Mesenchymal stem cell (in vitro differentiated cells and primary cell): ENCODE measurements at regions not wholly inside any gene's neighbourhood (a gene's known extent, or its start where the extent isn't known, plus 50 kb on each side); places are given as distances from the start of the nearest gene placed in this dataset.
A peak's percentile ranks its signal among the peaks of the same experiment; 100 is the strongest.

Experiments
- DNase-seq: peaks from one replicate; pipeline ENCODE4 v3.0.0-alpha.2; 2013
- H2AFZ ChIP-seq: one replicate; pipeline ENCODE4 v1.6.1; 2013; ENCODE audit warnings: low read depth, mild to moderate bottlenecking, control low read depth, inconsistent platforms, low read length, moderate library complexity
- H2AK5ac ChIP-seq: 2 replicates; pipeline ENCODE4 v1.6.1; 2013; ENCODE audit warnings: low read length, moderate library complexity, mild to moderate bottlenecking, inconsistent platforms; ENCODE audit not compliant: severe bottlenecking
- H2BK120ac ChIP-seq: one replicate; pipeline ENCODE4 v1.6.1; 2013; ENCODE audit warnings: low read depth, mild to moderate bottlenecking, inconsistent platforms, low read length, moderate library complexity
- H2BK12ac ChIP-seq, 2 experiments: one replicate each; pipeline ENCODE4 v1.6.1; 2013; ENCODE audit warnings: inconsistent platforms in 2 of 2, low read length in 2 of 2, mild to moderate bottlenecking in 2 of 2, moderate library complexity in 2 of 2, control low read depth in 1 of 2
- H2BK15ac ChIP-seq: one replicate; pipeline ENCODE4 v1.6.1; 2013; ENCODE audit warnings: mild to moderate bottlenecking, low read depth, inconsistent platforms; ENCODE audit not compliant: poor library complexity, severe bottlenecking
- H2BK5ac ChIP-seq: 2 replicates; pipeline ENCODE4 v1.6.1; 2013; ENCODE audit warnings: low read depth, mild to moderate bottlenecking, low read length, control low read depth, inconsistent platforms; ENCODE audit not compliant: poor library complexity, severe bottlenecking
- H3K14ac ChIP-seq, 2 experiments: one replicate each; pipeline ENCODE4 v1.6.1; 2013; ENCODE audit warnings: inconsistent platforms in 2 of 2, low read length in 2 of 2, control low read depth in 1 of 2, mild to moderate bottlenecking in 1 of 2, moderate library complexity in 1 of 2
- H3K18ac ChIP-seq, 2 experiments: one replicate each; pipeline ENCODE4 v1.6.1; 2013; ENCODE audit warnings: inconsistent platforms in 2 of 2, low read length in 2 of 2, control low read depth in 1 of 2, low read depth in 1 of 2, mild to moderate bottlenecking in 1 of 2
- H3K23ac ChIP-seq, 2 experiments: one replicate each; pipeline ENCODE4 v1.6.1; 2013; ENCODE audit warnings: inconsistent platforms in 2 of 2, low read length in 2 of 2, mild to moderate bottlenecking in 2 of 2, moderate library complexity in 2 of 2, control low read depth in 1 of 2
- H3K27ac ChIP-seq: 2 replicates; pipeline ENCODE4 v1.5.1; 2013; ENCODE audit warnings: mild to moderate bottlenecking, moderate library complexity, low read length, control low read depth, inconsistent platforms; ENCODE audit not compliant: poor library complexity, severe bottlenecking
- H3K27me3 ChIP-seq, 2 experiments: 2 replicates each; pipeline versions ENCODE4 v1.6.1 to v1.7.0; 2013; ENCODE audit warnings: low read length in 2 of 2, mild to moderate bottlenecking in 2 of 2, moderate library complexity in 2 of 2, control low read depth in 1 of 2, inconsistent platforms in 1 of 2; ENCODE audit not compliant: control insufficient read depth in 1 of 2, insufficient read depth in 1 of 2
- H3K36me3 ChIP-seq, 2 experiments: 2 replicates each; pipeline versions ENCODE4 v1.6.1 to v1.7.0; 2013; ENCODE audit warnings: low read length in 2 of 2, control low read depth in 1 of 2, inconsistent platforms in 1 of 2, low read depth in 1 of 2, mild to moderate bottlenecking in 1 of 2; ENCODE audit not compliant: insufficient read depth in 2 of 2, control insufficient read depth in 1 of 2
- H3K4ac ChIP-seq, 2 experiments: one replicate each; pipeline ENCODE4 v1.6.1; 2013; ENCODE audit warnings: inconsistent platforms in 2 of 2, low read length in 2 of 2, mild to moderate bottlenecking in 2 of 2, moderate library complexity in 2 of 2, control low read depth in 1 of 2, low read depth in 1 of 2
- H3K4me1 ChIP-seq: 2 replicates; pipeline ENCODE4 v1.6.1; 2013; ENCODE audit warnings: low read depth, low read length, control low read depth; ENCODE audit not compliant: control insufficient read depth, insufficient read depth
- H3K4me2 ChIP-seq: 2 replicates; pipeline ENCODE4 v1.6.1; 2013; ENCODE audit warnings: low read length, mild to moderate bottlenecking, inconsistent platforms; ENCODE audit not compliant: poor library complexity, severe bottlenecking
- H3K4me3 ChIP-seq, 2 experiments: 2 replicates each; pipeline versions ENCODE4 v1.5.1 to v1.7.0; 2013; ENCODE audit warnings: low read length in 2 of 2, mild to moderate bottlenecking in 2 of 2, control low read depth in 1 of 2, low read depth in 1 of 2; ENCODE audit not compliant: insufficient read depth in 1 of 2
- H3K79me1 ChIP-seq: replicated peaks from 2 replicates; pipeline ENCODE4 v1.6.1; 2013; ENCODE audit warnings: mild to moderate bottlenecking, control low read depth, low read length, inconsistent platforms; ENCODE audit not compliant: poor library complexity, severe bottlenecking
- H3K9ac ChIP-seq: 2 replicates; pipeline ENCODE4 v1.7.0; 2013; ENCODE audit warnings: mild to moderate bottlenecking, low read length, moderate library complexity
- H3K9me3 ChIP-seq: 2 replicates; pipeline ENCODE4 v1.7.0; 2013; ENCODE audit warnings: mild to moderate bottlenecking, low read length; ENCODE audit not compliant: control insufficient read depth
- H4K8ac ChIP-seq: one replicate; pipeline ENCODE4 v1.6.1; 2013; ENCODE audit warnings: inconsistent platforms, mild to moderate bottlenecking, low read length, moderate library complexity
- H4K91ac ChIP-seq: one replicate; pipeline ENCODE4 v1.6.1; 2013; ENCODE audit warnings: mild to moderate bottlenecking, low read length, inconsistent platforms
- whole genome bisulfite sequencing: methylation state at CpG from one replicate; pipeline ENCODE4 v1.1.7; 2013; ENCODE audit warnings: mixed read lengths; 5-methylcytosine and 5-hydroxymethylcytosine counted together

GRCh38 chr20:4069751-4070150, 54.4 kb upstream of the RNF24 start:
- H4K8ac ChIP-seq = no peak overlapping the region
- H3K27me3 ChIP-seq = peaks cover 0 to 6% of the 10 kb centered on the region in 2 experiments
- 73% methylated on average over 2 of the region's 2 CpGs for WGBS
- H3K9ac ChIP-seq = peak overlapping the region; percentile 34
- H3K27ac ChIP-seq = no peak overlapping the region
- peak; percentile 63 for DNase-seq
- H3K18ac ChIP-seq = no peak overlapping the region
- H4K91ac ChIP-seq = peak overlapping the region; percentile 80
- H3K9me3 ChIP-seq = no peaks in the 10 kb centered on the region
- no peak overlapping the region for H3K4me2 ChIP-seq
- H2BK15ac ChIP-seq = no peak overlapping the region
- H2BK12ac ChIP-seq = peak overlapping the region; percentile 59 to 81
- H2BK120ac ChIP-seq = no peak overlapping the region
- no peak overlapping the region for H3K4me3 ChIP-seq
- H3K4me1 ChIP-seq = peaks cover under 1% of the 10 kb centered on the region
- H2BK5ac ChIP-seq = no peak overlapping the region
- no peaks in the 10 kb centered on the region for H3K79me1 ChIP-seq
- no peak overlapping the region for H3K23ac ChIP-seq
- no peak overlapping the region for H3K14ac ChIP-seq
- no peak overlapping the region for H2AK5ac ChIP-seq
- no peak overlapping the region for H3K4ac ChIP-seq
- no peak overlapping the region for H2AFZ ChIP-seq
- H3K36me3 ChIP-seq = no peaks in the 10 kb centered on the region

DNA sequence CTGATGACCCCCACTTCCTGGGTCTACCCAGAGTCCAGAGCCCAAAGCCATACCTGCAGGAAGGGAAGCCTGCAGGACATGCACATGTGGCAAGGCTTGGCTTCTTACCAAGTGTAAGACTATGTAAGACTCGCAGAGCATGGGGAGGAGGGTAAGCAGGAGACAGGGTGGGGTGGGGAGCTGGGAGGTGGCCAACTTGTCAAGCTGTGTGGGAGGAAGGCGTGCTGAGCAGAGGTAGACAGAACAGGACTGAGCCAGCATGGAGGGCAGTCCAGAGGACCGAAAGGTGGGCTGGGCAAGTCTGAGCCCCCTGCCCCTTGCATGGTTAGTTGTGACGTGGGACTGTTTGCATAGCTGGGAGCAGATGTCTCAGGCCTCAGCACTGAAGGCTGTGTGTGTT, 53.4 kb upstream of the RNF24 start:
- no peak overlapping the region for H3K4me2 ChIP-seq
- WGBS = 90% methylated on average over 4 of the region's 4 CpGs
- H2BK15ac ChIP-seq = peak overlapping the region; percentile 84
- peak overlapping the region in 1 of 2 experiments; percentile 0 for H3K14ac ChIP-seq
- peaks cover 0 to 5% of the 10 kb centered on the region in 2 experiments for H3K27me3 ChIP-seq
- no peak overlapping the region for H2BK5ac ChIP-seq
- H2AFZ ChIP-seq = no peak overlapping the region
- H3K27ac ChIP-seq = no peak overlapping the region
- no peak for DNase-seq
- no peak overlapping the region for H2AK5ac ChIP-seq
- H3K36me3 ChIP-seq = no peaks in the 10 kb centered on the region
- peak overlapping the region; percentile 62 for H4K8ac ChIP-seq
- peak overlapping the region in 1 of 2 experiments; percentile 85 for H3K4ac ChIP-seq
- peak overlapping the region; percentile 62 for H2BK120ac ChIP-seq
- peaks cover 3% of the 10 kb centered on the region for H3K4me1 ChIP-seq
- H3K4me3 ChIP-seq = no peak overlapping the region
- peak overlapping the region; percentile 23 to 79 for H3K18ac ChIP-seq
- H3K9me3 ChIP-seq = no peaks in the 10 kb centered on the region
- H3K23ac ChIP-seq = no peak overlapping the region
- H4K91ac ChIP-seq = peak overlapping the region; percentile 88
- H3K9ac ChIP-seq = no peak overlapping the region
- no peaks in the 10 kb centered on the region for H3K79me1 ChIP-seq
- H2BK12ac ChIP-seq = peak overlapping the region; percentile 65 to 91

DNA sequence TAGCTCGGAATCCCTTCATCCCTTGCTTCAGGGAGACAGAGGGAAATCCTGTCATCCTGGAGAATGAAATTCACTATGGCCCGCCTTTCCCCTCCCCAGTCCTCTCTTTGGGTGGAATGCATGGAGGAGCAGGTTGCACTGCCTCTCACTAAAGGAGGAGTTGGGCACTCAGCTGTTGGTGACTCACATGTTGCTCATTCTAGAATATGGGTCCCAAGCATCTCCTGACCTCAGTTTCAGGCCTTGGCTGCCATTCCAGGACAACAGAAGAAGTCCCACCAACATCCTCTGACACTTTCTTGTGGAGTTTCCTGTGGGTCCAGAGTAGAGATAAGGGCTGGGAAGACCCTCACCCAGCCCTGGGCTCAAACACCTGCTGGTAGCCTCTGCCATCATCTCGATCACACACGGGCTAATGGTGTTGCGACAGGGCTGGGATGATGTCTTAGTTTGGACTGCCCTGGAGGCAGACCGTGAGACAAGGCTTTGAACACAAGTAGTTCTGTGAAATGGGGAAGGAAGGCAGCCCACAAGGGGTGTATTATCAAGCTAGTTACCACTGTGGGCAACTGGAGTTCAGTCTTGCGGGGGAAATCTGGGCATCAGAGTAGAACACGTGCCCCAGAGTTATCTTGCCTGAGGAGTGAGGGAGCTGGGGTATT, 52.4 kb upstream of the RNF24 start:
- peak overlapping the region in 1 of 2 experiments; percentile 26 for H3K14ac ChIP-seq
- no peak overlapping the region for H3K27ac ChIP-seq
- WGBS = 94% methylated on average over 8 of the region's 8 CpGs

DNA sequence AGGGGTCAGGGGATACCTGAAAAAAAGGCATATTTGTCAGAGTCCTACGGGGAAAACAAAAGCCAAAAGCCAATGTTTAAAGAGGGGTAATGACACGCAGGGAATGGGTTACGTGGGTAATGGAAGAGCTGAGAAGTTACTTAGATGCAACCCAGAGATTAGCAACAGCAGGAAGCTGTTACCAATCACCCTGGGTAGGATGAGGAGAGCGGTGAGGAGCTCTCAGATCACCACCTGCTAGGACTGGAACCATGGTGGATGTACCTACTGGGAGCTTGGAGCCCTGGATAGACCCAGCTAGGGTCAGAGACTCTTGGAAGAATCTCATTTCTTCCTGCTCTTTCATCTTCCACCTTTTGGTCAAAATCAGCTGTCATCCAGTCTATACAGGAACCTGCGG, 51.2 kb upstream of the RNF24 start:
- 86% methylated on average over 5 of the region's 5 CpGs for WGBS
- DNase-seq = no peak
- peak overlapping the region; percentile 90 for H3K18ac ChIP-seq
- no peak overlapping the region for H3K4me2 ChIP-seq
- H3K27me3 ChIP-seq = no peaks in the 10 kb centered on the region
- no peaks in the 10 kb centered on the region for H3K36me3 ChIP-seq
- no peaks in the 10 kb centered on the region for H3K9me3 ChIP-seq
- H4K91ac ChIP-seq = peak overlapping the region; percentile 80
- H2BK5ac ChIP-seq = no peak overlapping the region
- H3K23ac ChIP-seq = peak overlapping the region in 1 of 2 experiments; percentile 9
- peak overlapping the region; percentile 90 to 92 for H2BK12ac ChIP-seq
- H3K4me1 ChIP-seq = peaks cover 3% of the 10 kb centered on the region
- H2AK5ac ChIP-seq = no peak overlapping the region
- H3K27ac ChIP-seq = no peak overlapping the region
- H3K4me3 ChIP-seq = no peak overlapping the region
- H2BK120ac ChIP-seq = peak overlapping the region; percentile 55
- peak overlapping the region; percentile 78 to 88 for H3K4ac ChIP-seq
- H3K79me1 ChIP-seq = no peaks in the 10 kb centered on the region
- H3K14ac ChIP-seq = peak overlapping the region in 1 of 2 experiments; percentile 63
- H3K9ac ChIP-seq = peak overlapping the region; percentile 93
- H2AFZ ChIP-seq = no peak overlapping the region
- H4K8ac ChIP-seq = peak overlapping the region; percentile 83
- peak overlapping the region; percentile 60 for H2BK15ac ChIP-seq

More for the DNA sequence above, 52.4 kb upstream of the RNF24 start:
- Histone ChIP-seq H2BK120ac (peak overlapping the region; percentile 86), H3K79me1 (no peaks in the 10 kb centered on the region), H3K36me3 (no peaks in the 10 kb centered on the region), H3K18ac (peak overlapping the region; percentile 67 to 90), H3K27me3 (no peaks in the 10 kb centered on the region), H3K9me3 (no peaks in the 10 kb centered on the region), H3K4me3 (no peak overlapping the region), H2BK12ac (peak overlapping the region; percentile 90 to 91), H4K91ac (peak overlapping the region; percentile 57), H3K4ac (peak overlapping the region; percentile 39 to 75), H3K9ac (peak overlapping the region; percentile 42), H3K4me2 (no peak overlapping the region), H2AFZ (no peak overlapping the region), H3K23ac (no peak overlapping the region), H3K4me1 (peaks cover 3% of the 10 kb centered on the region), H2BK5ac (no peak overlapping the region), H2BK15ac (peak overlapping the region; percentile 34), H2AK5ac (no peak overlapping the region), H4K8ac (peak overlapping the region; percentile 38)
- DNase-seq = peak; percentile 74
